HG03571 (cell line): ENCODE measurements at regions not wholly inside any gene's neighbourhood (a gene's known extent, or its start where the extent isn't known, plus 50 kb on each side); places are given as distances from the start of the nearest gene placed in this dataset.

Experiments used
- ATAC-seq: cut with Tn5 transposase; IDR thresholded peaks from one replicate; pipeline ENCODE4 v1.9.1; 2021; ENCODE audit not compliant: unreplicated experiment

GRCh38 chr5:68475476-68475983 lies 260.0 kb downstream of the PIK3R1 start:
- ATAC-seq: no peak

GRCh38 chr5:68476854-68477253 lies 261.3 kb downstream of the PIK3R1 start:
- no peak for ATAC-seq

- ATAC-seq: no peak
These were observed 262.9 kb downstream of the PIK3R1 start for GRCh38 chr5:68478301-68479095.

- no peak for ATAC-seq
These were observed 264.0 kb downstream of the PIK3R1 start for GRCh38 chr5:68479524-68479923.

GRCh38 chr5:68480335-68480940 lies 264.9 kb downstream of the PIK3R1 start:
- ATAC-seq: no peak

GRCh38 chr5:68482199-68482598 lies 266.6 kb downstream of the PIK3R1 start:
- no peak for ATAC-seq

- ATAC-seq: no peak
These were observed 268.9 kb downstream of the PIK3R1 start for GRCh38 chr5:68484307-68485068.

- no peak for ATAC-seq
These were observed 274.0 kb downstream of the PIK3R1 start for GRCh38 chr5:68489556-68489955.

- ATAC-seq: no peak
These were observed 274.9 kb downstream of the PIK3R1 start for GRCh38 chr5:68490406-68490805.

GRCh38 chr5:68494771-68495170 lies 279.2 kb downstream of the PIK3R1 start:
- no peak for ATAC-seq

GRCh38 chr5:68499987-68500386 lies 284.4 kb downstream of the PIK3R1 start:
- ATAC-seq: no peak

GRCh38 chr5:68500813-68501212 lies 285.3 kb downstream of the PIK3R1 start:
- ATAC-seq: no peak

- no peak for ATAC-seq
These were observed 287.0 kb downstream of the PIK3R1 start for GRCh38 chr5:68502531-68502930.

GRCh38 chr5:68504306-68504705 lies 288.8 kb downstream of the PIK3R1 start:
- ATAC-seq: no peak

GRCh38 chr5:68505917-68506860 lies 290.6 kb downstream of the PIK3R1 start:
- ATAC-seq: no peak

- no peak for ATAC-seq
These were observed 300.0 kb downstream of the PIK3R1 start for GRCh38 chr5:68515514-68515913.

GRCh38 chr5:68518286-68518685 lies 302.7 kb downstream of the PIK3R1 start:
- no peak for ATAC-seq

GRCh38 chr5:68519143-68519542 lies 303.6 kb downstream of the PIK3R1 start:
- no peak for ATAC-seq

GRCh38 chr5:68521776-68522175 lies 306.2 kb downstream of the PIK3R1 start:
- no peak for ATAC-seq

- no peak for ATAC-seq
These were observed 307.3 kb downstream of the PIK3R1 start for GRCh38 chr5:68522863-68523262.
